WTC11 (cell line): ENCODE measurements at regions not wholly inside any gene's neighbourhood (a gene's known extent, or its start where the extent isn't known, plus 50 kb on each side); places are given as distances from the start of the nearest gene placed in this dataset.

Experiments
- ATAC-seq: fragments of 200-7000 bp; cut with Tn5 transposase; 2 replicates; pipeline ENCODE4 v1.10.0; 2021; ENCODE audit warnings: mild to moderate bottlenecking, moderate library complexity
- CTCF ChIA-PET: fragments of 300-600 bp; sonication (Branson Sonifier 250); formaldehyde crosslinking; loops from one replicate; lab custom pipeline; 2021; ENCODE audit warnings: antibody characterized with exemption; lab: Charles Lee
- POLR2A ChIA-PET: fragments of 350-600 bp; sonication (Branson Sonifier 250); formaldehyde crosslinking; loops from one replicate; lab custom pipeline; 2021; ENCODE audit warnings: antibody characterized with exemption; lab: Charles Lee
- DNase-seq: peaks from one replicate; pipeline ENCODE4 v3.0.0; 2021; ENCODE audit warnings: low spot score
- H3K27ac Mint-ChIP-seq: 2 replicates; pipeline ENCODE4 v1.8.0; 2021; ENCODE audit warnings: mixed read lengths
- H3K27me3 Mint-ChIP-seq: 2 replicates; pipeline ENCODE4 v1.8.0; 2021; ENCODE audit warnings: low read depth, mild to moderate bottlenecking, moderate library complexity, mixed read lengths
- H3K36me3 Mint-ChIP-seq: 2 replicates; pipeline ENCODE4 v1.8.0; 2021; ENCODE audit warnings: mixed read lengths
- H3K4me1 Mint-ChIP-seq: 2 replicates; pipeline ENCODE4 v1.8.0; 2022; ENCODE audit warnings: mixed read lengths
- H3K4me3 Mint-ChIP-seq: 2 replicates; pipeline ENCODE4 v1.8.0; 2021; ENCODE audit warnings: mild to moderate bottlenecking, moderate library complexity, mixed read lengths
- H3K9me3 Mint-ChIP-seq: 2 replicates; pipeline ENCODE4 v1.8.0; 2021; ENCODE audit warnings: mixed read lengths
- ARID4B ChIP-seq: sonication (generic); formaldehyde crosslinking; IDR thresholded peaks from 2 replicates; pipeline ENCODE4 v1.8.0; 2023; ENCODE audit warnings: missing genetic modification reagents, mild to moderate bottlenecking, borderline replicate concordance
- ATF3 ChIP-seq: sonication (generic); formaldehyde crosslinking; conservative IDR thresholded peaks from 2 replicates; pipeline ENCODE4 v1.8.1; 2022; ENCODE audit warnings: mild to moderate bottlenecking, missing genetic modification reagents
- ATF6 ChIP-seq: sonication (generic); formaldehyde crosslinking; IDR thresholded peaks from 2 replicates; pipeline ENCODE4 v1.8.1; 2023; ENCODE audit warnings: mild to moderate bottlenecking, missing genetic modification reagents
- E2F5 ChIP-seq: sonication (generic); formaldehyde crosslinking; IDR thresholded peaks from 2 replicates; pipeline ENCODE4 v1.8.1; 2022; ENCODE audit warnings: mild to moderate bottlenecking, moderate library complexity, missing genetic modification reagents
- ERG ChIP-seq: fragments of 250-450 bp; sonication (Bioruptor Pico); IDR thresholded peaks from 2 replicates; pipeline ENCODE4 v1.8.0; 2021; ENCODE audit warnings: mild to moderate bottlenecking
- ETV6 ChIP-seq: sonication (generic); formaldehyde crosslinking; IDR thresholded peaks from 2 replicates; pipeline ENCODE4 v1.8.1; 2022; ENCODE audit warnings: mild to moderate bottlenecking, missing genetic modification reagents
- FOXP4 ChIP-seq: sonication (generic); formaldehyde crosslinking; IDR thresholded peaks from 2 replicates; pipeline ENCODE4 v1.8.0; 2022; ENCODE audit warnings: mild to moderate bottlenecking, missing genetic modification reagents
- HMGXB4 ChIP-seq: sonication (generic); formaldehyde crosslinking; IDR thresholded peaks from 2 replicates; pipeline ENCODE4 v1.8.1; 2023; ENCODE audit warnings: mild to moderate bottlenecking, moderate library complexity, missing genetic modification reagents
- JUN ChIP-seq: sonication (generic); formaldehyde crosslinking; IDR thresholded peaks from 2 replicates; pipeline ENCODE4 v1.8.0; 2023; ENCODE audit warnings: mild to moderate bottlenecking, missing genetic modification reagents
- MAX ChIP-seq: sonication (generic); formaldehyde crosslinking; IDR thresholded peaks from 2 replicates; pipeline ENCODE4 v1.8.0; 2022; ENCODE audit warnings: mild to moderate bottlenecking, missing genetic modification reagents
- MLX ChIP-seq: sonication (generic); formaldehyde crosslinking; IDR thresholded peaks from 2 replicates; pipeline ENCODE4 v1.8.1; 2023; ENCODE audit warnings: mild to moderate bottlenecking, missing genetic modification reagents, moderate library complexity
- NR2C2 ChIP-seq: sonication (generic); formaldehyde crosslinking; IDR thresholded peaks from 2 replicates; pipeline ENCODE4 v1.8.0; 2022; ENCODE audit warnings: mild to moderate bottlenecking, missing genetic modification reagents
- SMAD4 ChIP-seq: sonication (generic); formaldehyde crosslinking; IDR thresholded peaks from 2 replicates; pipeline ENCODE4 v1.8.0; 2022; ENCODE audit warnings: mild to moderate bottlenecking, missing genetic modification reagents
- TP53 ChIP-seq: sonication (generic); formaldehyde crosslinking; IDR thresholded peaks from 2 replicates; pipeline ENCODE4 v1.8.1; 2023; ENCODE audit warnings: mild to moderate bottlenecking, missing genetic modification reagents
- ZBTB21 ChIP-seq: sonication (generic); formaldehyde crosslinking; IDR thresholded peaks from 2 replicates; pipeline ENCODE4 v1.8.1; 2023; ENCODE audit warnings: mild to moderate bottlenecking, missing genetic modification reagents, borderline replicate concordance
- ZNF219 ChIP-seq: sonication (generic); formaldehyde crosslinking; IDR thresholded peaks from 2 replicates; pipeline ENCODE4 v1.8.0; 2023; ENCODE audit warnings: missing genetic modification reagents, mild to moderate bottlenecking, borderline replicate concordance
- ZNF281 ChIP-seq: sonication (generic); formaldehyde crosslinking; IDR thresholded peaks from 2 replicates; pipeline ENCODE4 v1.8.0; 2023; ENCODE audit warnings: mild to moderate bottlenecking, missing genetic modification reagents
- ZNF512 ChIP-seq: sonication (generic); formaldehyde crosslinking; IDR thresholded peaks from 2 replicates; pipeline ENCODE4 v1.8.1; 2022; ENCODE audit warnings: missing genetic modification reagents, borderline replicate concordance

GRCh38 chr11:15707194-15707593 lies 592.5 kb downstream of the INSC start:
- no peaks in the 10 kb centered on the region for H3K36me3 Mint-ChIP-seq
- DNase-seq = no peak
- H3K27ac Mint-ChIP-seq = no peak overlapping the region
- POLR2A ChIA-PET = no interaction called here
- peaks cover 49% of the 10 kb centered on the region for H3K27me3 Mint-ChIP-seq
- peaks cover 31% of the 10 kb centered on the region for H3K4me1 Mint-ChIP-seq
- TF ChIP-seq SMAD4 (CRISPR knock-in tag) (no peak), ZBTB21 (CRISPR knock-in tag) (no peak), MAX (CRISPR knock-in tag) (no peak), JUN (CRISPR knock-in tag) (no peak), TP53 (no peak), MLX (no peak), ZNF512 (CRISPR knock-in tag) (no peak), FOXP4 (CRISPR knock-in tag) (no peak), ZNF281 (no peak), NR2C2 (CRISPR knock-in tag) (no peak), ZNF219 (no peak), ERG (no peak), HMGXB4 (CRISPR knock-in tag) (no peak), ETV6 (CRISPR knock-in tag) (no peak), ATF3 (no peak), ARID4B (CRISPR knock-in tag) (no peak), ATF6 (CRISPR knock-in tag) (no peak), E2F5 (no peak)
- TF ChIP-seq, all 79 proteins: peak for 0
- CTCF ChIA-PET = no interaction called here
- H3K4me3 Mint-ChIP-seq = no peak overlapping the region
- ATAC-seq = no peak
- peaks cover 24% of the 10 kb centered on the region for H3K9me3 Mint-ChIP-seq
